ENCODE measurements at regions not wholly inside any gene's neighbourhood (a gene's known extent, or its start where the extent isn't known, plus 50 kb on each side); places are given as distances from the start of the nearest gene placed in this dataset.

DNA sequence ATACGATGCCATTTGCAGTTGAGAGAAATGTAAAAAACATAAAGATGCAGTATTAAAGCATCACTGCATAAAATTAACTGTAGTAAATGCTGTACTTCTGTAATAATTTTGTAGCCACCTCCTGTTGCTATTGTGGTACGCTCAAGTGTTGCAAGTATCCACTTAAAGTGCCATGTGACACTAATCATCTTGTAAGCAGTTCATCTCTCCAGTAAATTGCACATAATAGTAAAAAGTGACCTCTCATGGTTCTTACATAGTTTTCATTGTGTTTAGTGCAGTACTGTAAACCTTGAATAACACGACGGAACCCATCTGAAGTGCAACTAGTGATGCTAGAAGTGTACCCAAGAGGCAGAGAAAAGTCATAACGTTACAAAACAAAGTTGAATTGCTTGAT lies 190.1 kb upstream of the VGLL2 start:
- Histone ChIP-seq H3K27ac (ENCODE audit: low read depth in 1 of 2, low read length in 2 of 2) (no peak overlapping the region), H3K36me3 (ENCODE audit: insufficient read depth, low read length) (no peaks in the 10 kb centered on the region), H3K4me3 (ENCODE audit: low read length) (no peak overlapping the region), H3K27me3 (ENCODE audit: control insufficient read depth in 1 of 2, insufficient read depth in 2 of 2, low read length in 2 of 2) (no peaks in the 10 kb centered on the region), H3K9me3 (ENCODE audit: control insufficient read depth in 1 of 2, insufficient read depth in 1 of 2, low read length in 2 of 2) (peaks cover 0 to under 1% of the 10 kb centered on the region in 2 experiments), H3K4me1 (ENCODE audit: insufficient read depth, low read length) (no peaks in the 10 kb centered on the region)
- CTCF ChIA-PET = no interaction called here
- Mint-ChIP-seq H3K4me1 (ENCODE audit: low read depth) (no peaks in the 10 kb centered on the region), H3K27ac (no peak overlapping the region), H3K36me3 (ENCODE audit: low read depth) (no peaks in the 10 kb centered on the region), H3K27me3 (no peaks in the 10 kb centered on the region), H3K9me3 (peaks cover 11% of the 10 kb centered on the region), H3K4me3 (no peak overlapping the region)
- POLR2A ChIA-PET = no interaction called here
- ATAC-seq (ENCODE audit: poor library complexity) = no peak
- TF ChIP-seq CTCF (IDR thresholded peaks at IDR 0.05) = no peak
- DNase-seq = no peak
- intact Hi-C loops (cut with DNase I, micrococcal nuclease) = no loop called here

DNA sequence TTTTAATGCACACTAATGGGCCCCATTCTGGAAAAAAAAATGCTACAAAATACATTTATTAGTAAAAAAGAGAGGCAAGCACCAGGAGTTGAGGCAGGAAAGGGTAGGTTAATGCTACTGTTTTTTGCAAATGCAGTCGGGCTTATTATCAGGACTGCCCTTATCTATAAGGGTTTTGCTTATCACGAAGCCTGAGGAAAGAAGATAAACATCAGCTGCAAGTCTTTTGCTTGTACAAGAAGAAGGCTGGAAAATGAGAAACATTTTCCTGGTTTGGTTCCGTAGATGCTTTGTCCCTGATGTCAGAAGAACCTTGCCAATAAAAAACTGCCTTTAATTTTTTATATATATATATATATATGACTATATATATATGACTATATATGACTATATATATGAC lies 189.3 kb upstream of the VGLL2 start:
- H3K27ac Mint-ChIP-seq = no peak overlapping the region
- H3K4me1 Mint-ChIP-seq (ENCODE audit: low read depth) = no peaks in the 10 kb centered on the region
- Histone ChIP-seq H3K9me3 (ENCODE audit: control insufficient read depth in 1 of 2, insufficient read depth in 1 of 2, low read length in 2 of 2) (no peaks in the 10 kb centered on the region), H3K27ac (ENCODE audit: low read depth in 1 of 2, low read length in 2 of 2) (no peak overlapping the region), H3K27me3 (ENCODE audit: control insufficient read depth in 1 of 2, insufficient read depth in 2 of 2, low read length in 2 of 2) (no peaks in the 10 kb centered on the region), H3K36me3 (ENCODE audit: insufficient read depth, low read length) (no peaks in the 10 kb centered on the region), H3K4me1 (ENCODE audit: insufficient read depth, low read length) (no peaks in the 10 kb centered on the region), H3K4me3 (ENCODE audit: low read length) (no peak overlapping the region)
- H3K4me3 Mint-ChIP-seq = no peak overlapping the region
- intact Hi-C loops (cut with DNase I, micrococcal nuclease) = no loop called here
- TF ChIP-seq CTCF (IDR thresholded peaks at IDR 0.05) = no peak
- POLR2A ChIA-PET = no interaction called here
- H3K36me3 Mint-ChIP-seq (ENCODE audit: low read depth) = no peaks in the 10 kb centered on the region
- ATAC-seq (ENCODE audit: poor library complexity) = no peak
- CTCF ChIA-PET = no interaction called here
- DNase-seq = no peak
- peaks cover 7% of the 10 kb centered on the region for H3K9me3 Mint-ChIP-seq
- H3K27me3 Mint-ChIP-seq = no peaks in the 10 kb centered on the region

DNA sequence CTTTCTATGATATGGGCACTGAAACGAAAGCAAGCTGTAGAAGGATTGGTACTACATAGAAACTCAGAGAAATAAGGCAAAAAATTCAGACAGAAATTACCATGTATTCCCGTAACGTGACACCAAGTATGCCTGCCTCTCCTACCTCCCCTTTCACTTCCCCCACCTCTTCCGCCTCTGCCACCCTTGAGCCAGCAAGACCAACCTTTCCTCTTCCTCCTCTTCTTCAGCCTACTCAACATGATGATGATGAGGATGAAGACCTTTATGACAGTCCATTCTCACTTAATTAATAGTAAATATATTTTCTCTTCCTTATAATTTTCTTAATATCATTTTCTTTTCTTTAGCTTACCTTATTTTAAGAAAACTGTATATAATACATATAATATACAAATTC lies 188.1 kb upstream of the VGLL2 start:
- Mint-ChIP-seq H3K27me3 (no peaks in the 10 kb centered on the region), H3K9me3 (peaks cover 9% of the 10 kb centered on the region), H3K27ac (no peak overlapping the region), H3K36me3 (ENCODE audit: low read depth) (no peaks in the 10 kb centered on the region), H3K4me1 (ENCODE audit: low read depth) (no peaks in the 10 kb centered on the region), H3K4me3 (no peak overlapping the region)
- no peak overlapping the region for H3K27ac ChIP-seq (ENCODE audit: low read depth in 1 of 2, low read length in 2 of 2)
- no peaks in the 10 kb centered on the region for H3K9me3 ChIP-seq (ENCODE audit: control insufficient read depth in 1 of 2, insufficient read depth in 1 of 2, low read length in 2 of 2)
- ChIA-PET CTCF (no interaction called here), POLR2A (no interaction called here)
- H3K27me3 ChIP-seq (ENCODE audit: control insufficient read depth in 1 of 2, insufficient read depth in 2 of 2, low read length in 2 of 2) = no peaks in the 10 kb centered on the region
- ATAC-seq (ENCODE audit: poor library complexity) (no peak), DNase-seq (no peak)
- no peak overlapping the region for H3K4me3 ChIP-seq (ENCODE audit: low read length)
- H3K36me3 ChIP-seq (ENCODE audit: insufficient read depth, low read length) = no peaks in the 10 kb centered on the region
- no peaks in the 10 kb centered on the region for H3K4me1 ChIP-seq (ENCODE audit: insufficient read depth, low read length)
- intact Hi-C loops (cut with DNase I, micrococcal nuclease) = no loop called here
- TF ChIP-seq CTCF (IDR thresholded peaks at IDR 0.05) = no peak
